ENCODE measurements at regions not wholly inside any gene's neighbourhood (a gene's known extent, or its start where the extent isn't known, plus 50 kb on each side); places are given as distances from the start of the nearest gene placed in this dataset.
"Not testable (repeated sequence)": the region's sequence is repeated elsewhere in the genome, so short reads cannot be mapped to it uniquely, and the experiment has no call there.

DNA sequence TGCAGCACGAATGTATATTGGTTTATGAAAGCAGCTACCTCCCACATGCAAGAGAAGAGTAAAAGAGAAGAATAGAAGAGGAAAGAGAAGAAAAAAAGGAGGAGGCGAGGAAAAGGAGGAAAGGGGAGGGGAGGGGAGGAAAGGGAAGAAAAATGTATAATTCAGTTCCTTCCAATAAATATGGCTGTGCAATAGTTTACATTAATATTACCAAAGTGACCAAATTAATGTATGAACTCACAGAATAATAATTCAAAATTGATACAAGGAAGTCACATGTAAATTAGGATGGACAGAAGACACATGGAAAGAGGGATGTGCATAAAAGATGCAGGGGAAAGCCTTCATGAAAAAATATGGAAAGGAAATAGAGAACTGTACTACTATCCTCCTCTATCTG, 172.5 kb downstream of the SLC38A4 start:
- H3K4me3 ChIP-seq (replicated peaks; ENCODE audit: low read depth, low read length) = no peak overlapping the region
- TF ChIP-seq, protein P1, sequence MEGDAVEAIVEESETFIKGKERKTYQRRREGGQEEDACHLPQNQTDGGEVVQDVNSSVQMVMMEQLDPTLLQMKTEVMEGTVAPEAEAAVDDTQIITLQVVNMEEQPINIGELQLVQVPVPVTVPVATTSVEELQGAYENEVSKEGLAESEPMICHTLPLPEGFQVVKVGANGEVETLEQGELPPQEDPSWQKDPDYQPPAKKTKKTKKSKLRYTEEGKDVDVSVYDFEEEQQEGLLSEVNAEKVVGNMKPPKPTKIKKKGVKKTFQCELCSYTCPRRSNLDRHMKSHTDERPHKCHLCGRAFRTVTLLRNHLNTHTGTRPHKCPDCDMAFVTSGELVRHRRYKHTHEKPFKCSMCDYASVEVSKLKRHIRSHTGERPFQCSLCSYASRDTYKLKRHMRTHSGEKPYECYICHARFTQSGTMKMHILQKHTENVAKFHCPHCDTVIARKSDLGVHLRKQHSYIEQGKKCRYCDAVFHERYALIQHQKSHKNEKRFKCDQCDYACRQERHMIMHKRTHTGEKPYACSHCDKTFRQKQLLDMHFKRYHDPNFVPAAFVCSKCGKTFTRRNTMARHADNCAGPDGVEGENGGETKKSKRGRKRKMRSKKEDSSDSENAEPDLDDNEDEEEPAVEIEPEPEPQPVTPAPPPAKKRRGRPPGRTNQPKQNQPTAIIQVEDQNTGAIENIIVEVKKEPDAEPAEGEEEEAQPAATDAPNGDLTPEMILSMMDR (IDR thresholded peaks at IDR 0.05; ENCODE audit: low read depth, low read length, missing control alignments) = no peak
- DNase-seq (ENCODE audit: extremely low read depth, low read depth) = no peak

DNA sequence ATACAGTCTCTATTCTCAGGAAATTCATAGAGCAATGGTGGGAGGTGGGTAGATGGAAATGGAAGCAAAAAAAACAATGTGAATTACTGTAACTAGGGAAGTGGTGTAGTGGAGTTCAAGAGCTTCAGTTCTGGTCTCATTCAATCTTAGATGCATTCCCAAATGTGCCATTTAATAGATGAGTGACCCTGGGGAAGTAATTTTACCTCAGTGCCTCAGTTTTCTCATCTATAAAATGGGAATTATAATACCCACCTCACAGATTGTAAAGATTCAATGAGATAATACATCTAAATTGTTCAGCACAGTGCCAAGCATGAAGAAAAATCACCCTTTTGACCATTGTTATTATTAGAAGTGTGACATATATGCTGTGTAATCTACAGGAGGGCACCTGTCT, 173.1 kb downstream of the SLC38A4 start:
- H3K4me3 ChIP-seq (replicated peaks; ENCODE audit: low read depth, low read length) = no peak overlapping the region
- DNase-seq (ENCODE audit: extremely low read depth, low read depth) = no peak
- TF ChIP-seq, protein P1 (IDR thresholded peaks at IDR 0.05; ENCODE audit: low read depth, low read length, missing control alignments) = no peak

DNA sequence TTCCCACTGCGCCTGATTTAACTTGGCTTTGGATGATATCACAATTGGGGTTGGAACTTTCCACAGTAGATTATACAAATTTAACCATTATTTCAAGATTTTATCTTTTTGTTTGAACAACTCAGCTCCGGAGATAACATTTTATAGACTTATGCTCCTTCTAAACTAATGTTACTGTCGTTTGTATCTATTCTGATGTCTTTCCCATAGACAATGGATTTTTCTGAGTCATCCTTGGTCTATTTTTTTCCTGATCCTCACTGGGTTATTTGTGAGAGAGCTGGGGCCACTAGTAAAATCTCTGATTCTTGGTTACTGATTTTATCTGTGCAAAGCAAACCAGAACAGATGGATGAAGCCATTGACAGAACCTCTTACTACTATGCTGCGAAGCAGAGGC, 175.1 kb downstream of the SLC38A4 start:
- no peak overlapping the region for H3K4me3 ChIP-seq (replicated peaks; ENCODE audit: low read depth, low read length)
- DNase-seq (ENCODE audit: extremely low read depth, low read depth) = no peak
- TF ChIP-seq, protein P1 (IDR thresholded peaks at IDR 0.05; ENCODE audit: low read depth, low read length, missing control alignments) = no peak

DNA sequence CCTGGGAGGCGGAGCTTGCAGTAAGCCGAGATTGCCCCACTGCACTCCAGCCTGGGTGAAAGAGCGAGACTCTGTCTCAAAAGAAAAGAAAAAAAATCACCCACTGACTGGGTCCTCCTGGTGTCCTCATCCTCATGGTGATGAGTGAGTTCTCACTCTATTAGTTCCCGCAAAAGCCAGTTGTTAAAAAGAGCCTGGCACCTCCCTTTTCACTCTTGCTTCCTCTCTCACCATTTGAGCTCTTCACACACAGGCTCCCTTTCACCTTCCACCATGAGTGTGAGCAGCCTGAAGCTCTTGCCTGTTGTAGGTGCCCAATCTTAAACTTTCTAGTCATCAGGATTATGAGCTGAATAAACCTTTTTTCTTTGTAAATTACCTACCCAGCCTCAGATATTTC, 176.4 kb downstream of the SLC38A4 start:
- no peak for DNase-seq (ENCODE audit: extremely low read depth, low read depth)
- no peak overlapping the region for H3K4me3 ChIP-seq (replicated peaks; ENCODE audit: low read depth, low read length)
- TF ChIP-seq, protein P1 (IDR thresholded peaks at IDR 0.05; ENCODE audit: low read depth, low read length, missing control alignments) = no peak

DNA sequence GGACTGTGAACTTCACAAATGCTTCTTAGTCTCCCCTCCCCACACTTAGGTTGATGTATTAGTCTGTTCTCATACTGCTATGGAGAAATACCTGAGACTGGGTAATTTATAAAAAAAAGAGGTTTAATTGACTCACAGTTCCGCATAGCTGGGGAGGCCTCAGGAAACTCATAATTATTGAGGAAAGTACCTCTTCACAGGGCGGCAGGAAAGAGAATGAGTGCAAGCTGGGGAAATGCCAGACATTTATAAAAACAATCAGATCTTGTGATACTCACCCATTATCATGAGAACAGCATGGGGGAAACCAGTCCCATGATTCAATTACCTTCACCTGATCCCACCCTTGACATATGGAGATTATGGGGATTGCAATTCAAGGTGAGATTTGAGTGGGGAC, 178.8 kb downstream of the SLC38A4 start:
- TF ChIP-seq, protein P1 (IDR thresholded peaks at IDR 0.05; ENCODE audit: low read depth, low read length, missing control alignments) = no peak
- DNase-seq (ENCODE audit: extremely low read depth, low read depth) = no peak
- no peak overlapping the region for H3K4me3 ChIP-seq (replicated peaks; ENCODE audit: low read depth, low read length)

DNA sequence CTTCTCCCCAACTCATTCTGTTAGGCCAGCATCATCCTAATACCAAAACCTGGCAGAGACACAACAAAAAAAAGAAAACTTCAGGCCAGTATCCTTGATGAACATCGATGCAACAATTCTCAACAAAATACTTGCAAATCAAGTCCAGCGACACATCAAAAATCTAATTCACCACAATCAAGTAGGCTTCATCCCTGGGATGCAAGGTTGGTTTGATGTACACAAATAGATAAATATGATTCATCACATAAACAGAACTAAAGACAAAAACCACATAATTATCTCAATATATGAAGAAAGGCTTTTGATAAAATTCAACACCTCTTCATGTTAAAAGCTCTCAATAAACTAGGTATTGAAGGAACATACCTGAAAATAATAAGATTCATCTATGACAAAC, 184.1 kb downstream of the SLC38A4 start:
- not testable (repeated sequence) for DNase-seq (ENCODE audit: extremely low read depth, low read depth); H3K4me3 ChIP-seq (replicated peaks; ENCODE audit: low read depth, low read length)

DNA sequence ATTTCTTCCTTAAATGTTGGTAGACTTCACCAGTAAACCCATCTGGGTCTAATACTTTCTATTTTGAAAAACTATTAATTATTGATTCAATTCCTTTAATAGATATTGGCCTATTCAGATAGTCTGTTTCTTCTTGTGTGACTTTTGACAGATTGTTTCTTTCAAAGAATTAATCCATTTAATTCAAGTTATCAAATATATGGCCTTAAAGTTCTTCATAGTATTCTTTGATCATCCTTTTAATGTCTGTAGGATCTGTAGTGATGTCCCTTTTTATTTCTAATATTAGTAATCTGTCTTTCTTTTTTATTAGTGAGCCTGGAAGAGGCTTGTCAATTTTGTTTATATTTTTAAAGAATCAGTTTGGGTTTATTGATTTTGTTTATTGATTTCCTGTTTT, 190.0 kb downstream of the SLC38A4 start:
- H3K4me3 ChIP-seq (replicated peaks; ENCODE audit: low read depth, low read length) = no peak overlapping the region
- TF ChIP-seq, protein P1 (IDR thresholded peaks at IDR 0.05; ENCODE audit: low read depth, low read length, missing control alignments) = no peak
- no peak for DNase-seq (ENCODE audit: extremely low read depth, low read depth)

Data from HFF-Myc (cell line).